ENCODE measurements at regions not wholly inside any gene's neighbourhood (a gene's known extent, or its start where the extent isn't known, plus 50 kb on each side); places are given as distances from the start of the nearest gene placed in this dataset.

DNA sequence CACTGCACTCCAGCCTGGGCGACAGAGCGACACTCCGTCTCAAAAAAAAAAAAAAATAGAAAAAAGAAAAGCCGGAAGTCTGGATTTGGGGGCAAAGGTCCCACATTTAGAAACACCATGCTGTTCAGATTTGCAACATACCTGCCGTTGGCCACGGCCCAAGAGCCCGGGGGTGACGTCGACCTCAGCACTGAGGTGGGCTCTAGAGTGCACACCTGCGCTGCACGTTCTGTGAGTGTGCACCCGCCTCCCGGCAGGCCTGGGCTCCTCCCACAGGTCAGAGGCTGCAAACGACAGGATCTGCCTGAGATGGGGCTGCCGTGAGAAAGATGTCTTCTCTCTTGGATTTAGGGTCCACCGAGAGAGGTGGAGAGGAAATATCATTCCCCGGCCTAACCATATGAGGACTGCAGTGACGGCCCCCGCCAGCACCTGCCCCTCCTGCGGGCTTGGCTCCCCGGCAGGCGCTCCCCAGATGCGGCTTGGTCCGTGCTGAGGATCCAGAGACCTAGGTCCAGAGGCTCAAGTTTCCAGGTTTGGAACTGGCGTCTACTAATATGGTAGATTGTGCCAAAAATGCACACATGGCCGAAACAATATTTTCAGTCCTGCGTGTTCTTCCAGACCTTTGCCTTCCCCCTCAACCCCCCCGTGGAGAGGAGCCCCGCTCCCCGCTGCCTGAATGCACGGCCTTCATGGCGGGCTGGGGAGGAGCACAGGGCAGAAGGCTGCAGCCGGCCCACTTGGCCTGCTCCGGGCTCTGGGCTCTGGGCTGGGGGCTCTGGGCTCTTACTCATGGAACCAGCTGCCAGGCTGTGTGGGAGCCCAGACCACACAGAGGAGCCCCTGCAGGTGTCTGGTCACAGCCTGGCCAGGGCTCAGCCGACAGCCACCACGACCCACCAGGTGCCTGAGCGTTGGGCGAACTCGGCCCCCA, 58.8 kb upstream of the FBRSL1 start:
- TF ChIP-seq CTCF (IDR thresholded peaks at IDR 0.05), result no peak
- TF ChIP-seq POLR2A (IDR thresholded peaks at IDR 0.05; ENCODE audit: low read depth), result no peak
- TF ChIP-seq POLR2AphosphoS5 (IDR thresholded peaks at IDR 0.05), result no peak

All from esophagus muscularis mucosa (tissue), 3 donors.